KMS-11 (cell line): ENCODE measurements at regions not wholly inside any gene's neighbourhood (a gene's known extent, or its start where the extent isn't known, plus 50 kb on each side); places are given as distances from the start of the nearest gene placed in this dataset.

ENCODE experiments used
- H2AFZ ChIP-seq: fragments of 200-600 bp; sonication (generic); 2 replicates; pipeline ENCODE4 v1.6.1; 2016; ENCODE audit warnings: antibody characterized with exemption, mixed run types, low read depth
- H3K27ac ChIP-seq: fragments of 200-600 bp; sonication (generic); 2 replicates; pipeline ENCODE4 v1.6.1; 2016; ENCODE audit warnings: mild to moderate bottlenecking, mixed run types
- H3K27me3 ChIP-seq: fragments of 200-600 bp; sonication (generic); 2 replicates; pipeline ENCODE4 v1.6.1; 2017; ENCODE audit warnings: mild to moderate bottlenecking, low read depth, mixed run types, moderate library complexity; ENCODE audit not compliant: insufficient read depth
- H3K36me3 ChIP-seq: fragments of 200-600 bp; sonication (generic); 2 replicates; pipeline ENCODE4 v1.6.1; 2017; ENCODE audit warnings: mild to moderate bottlenecking, mixed run types; ENCODE audit not compliant: insufficient read depth
- H3K4me1 ChIP-seq: fragments of 200-600 bp; sonication (generic); 2 replicates; pipeline ENCODE4 v1.6.1; 2016; ENCODE audit warnings: mild to moderate bottlenecking, low read depth, mixed run types; ENCODE audit not compliant: poor library complexity, severe bottlenecking
- H3K4me2 ChIP-seq: fragments of 200-600 bp; sonication (generic); 2 replicates; pipeline ENCODE4 v1.7.0; 2016; ENCODE audit warnings: mild to moderate bottlenecking, mixed run types
- H3K4me3 ChIP-seq: fragments of 200-600 bp; sonication (generic); IDR thresholded peaks from 2 replicates; pipeline ENCODE4 v1.6.1; 2017; ENCODE audit warnings: low read depth, low read length, mixed read lengths; ENCODE audit not compliant: insufficient read depth
- H3K79me2 ChIP-seq: fragments of 200-600 bp; sonication (generic); 2 replicates; pipeline ENCODE4 v1.6.1; 2016; ENCODE audit warnings: low read depth, mixed run types; ENCODE audit not compliant: insufficient read depth
- H3K9ac ChIP-seq: fragments of 200-600 bp; sonication (generic); 2 replicates; pipeline ENCODE4 v1.6.1; 2016; ENCODE audit warnings: mild to moderate bottlenecking, mixed run types
- H4K20me1 ChIP-seq: fragments of 200-600 bp; sonication (generic); 2 replicates; pipeline ENCODE4 v1.6.1; 2016; ENCODE audit warnings: mild to moderate bottlenecking, mixed run types; ENCODE audit not compliant: insufficient read depth
- TF ChIP-seq, protein P1 (sequence below): fragments of 200-600 bp; sonication (generic); conservative IDR thresholded peaks from 2 replicates; pipeline ENCODE4 v1.6.1; 2017; ENCODE audit warnings: low read depth, mild to moderate bottlenecking, antibody characterized with exemption, low read length, moderate library complexity, mixed read lengths

DNA sequence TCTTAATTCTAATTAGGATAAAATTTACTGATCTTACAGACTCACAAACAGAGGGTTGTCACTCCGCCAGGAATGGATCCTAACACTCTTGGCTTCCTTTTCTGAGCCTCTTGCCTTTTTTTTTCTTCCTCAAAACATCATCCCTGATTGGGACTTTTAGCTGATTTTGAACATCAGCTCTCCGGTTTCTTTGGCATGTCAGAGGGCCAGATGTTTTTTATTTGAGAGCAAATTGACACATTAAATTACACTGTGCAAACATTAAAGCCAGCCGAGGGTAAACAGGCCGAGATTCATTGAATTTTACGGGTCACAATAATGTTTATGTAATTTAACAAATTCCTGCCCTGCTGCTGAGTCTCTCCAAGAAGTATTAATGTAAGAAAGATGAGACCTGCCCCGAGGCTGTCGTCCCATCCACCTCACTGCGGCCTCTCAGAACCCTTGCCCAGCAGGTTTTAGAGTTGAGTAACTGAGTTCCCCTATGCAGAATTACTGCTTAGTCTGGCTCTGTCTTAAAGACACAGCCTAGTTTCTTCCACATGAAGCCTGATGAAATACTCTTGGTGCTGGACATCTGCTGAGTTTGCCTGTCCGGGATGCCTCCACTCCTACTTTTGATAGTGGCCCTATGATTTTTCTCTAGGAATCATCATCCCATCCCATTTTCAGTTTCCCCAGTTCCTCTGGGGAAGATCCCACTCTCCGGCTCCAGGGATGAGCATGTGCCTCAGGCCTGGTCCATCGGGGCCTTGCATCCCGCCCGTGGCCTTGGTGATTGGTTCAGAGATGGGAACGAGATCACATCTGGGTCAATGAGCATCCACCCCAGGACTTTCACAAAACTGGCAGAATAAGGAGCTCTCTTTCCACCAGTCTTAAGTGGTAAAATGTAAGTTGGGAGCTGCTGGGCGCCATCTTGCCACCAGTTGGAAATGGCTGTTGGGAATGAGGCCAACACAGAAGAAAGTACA is 226.6 kb upstream of the TLE3 start:
- no peak overlapping the region for H3K9ac ChIP-seq

DNA sequence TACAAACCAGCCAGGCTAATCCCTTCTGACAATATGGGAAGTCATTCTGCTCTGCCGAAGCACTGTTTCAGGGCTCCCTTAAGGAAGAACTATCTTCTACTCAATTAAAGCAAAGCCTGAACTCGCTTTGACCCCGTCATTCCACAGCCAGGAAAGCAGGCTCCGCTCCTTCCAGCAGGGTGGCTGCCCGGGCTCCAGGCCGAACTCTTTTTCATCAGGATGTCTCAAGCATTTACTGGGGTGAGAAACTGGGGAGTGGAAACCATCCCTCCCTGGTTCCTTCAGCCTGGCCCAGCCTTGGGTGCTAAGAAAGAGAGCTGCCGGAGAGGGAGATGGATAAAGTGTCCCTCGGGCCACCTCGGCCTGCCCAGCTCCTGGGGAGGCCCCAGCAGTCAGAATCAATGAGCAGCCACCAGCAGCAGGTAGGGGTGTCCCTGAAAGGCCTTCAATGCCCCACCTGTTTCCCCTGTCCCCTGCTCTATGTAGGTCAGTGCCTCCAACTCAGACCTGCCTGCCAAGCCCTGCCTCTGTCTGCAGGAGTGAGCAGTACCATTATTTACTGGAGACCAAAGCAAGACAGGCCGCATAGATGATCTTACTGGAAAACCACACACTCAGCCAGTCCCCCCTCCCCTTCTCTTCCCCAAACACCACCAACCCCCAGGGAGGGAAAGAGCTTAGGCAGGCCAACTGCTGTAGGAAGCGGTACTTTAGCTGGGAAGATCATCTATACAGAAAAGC is 225.6 kb upstream of the TLE3 start:
- no peaks in the 10 kb centered on the region for H3K27me3 ChIP-seq
- H4K20me1 ChIP-seq, result no peaks in the 10 kb centered on the region
- H3K4me1 ChIP-seq, result peaks cover 13% of the 10 kb centered on the region
- no peak overlapping the region for H3K27ac ChIP-seq
- TF ChIP-seq, protein P1, sequence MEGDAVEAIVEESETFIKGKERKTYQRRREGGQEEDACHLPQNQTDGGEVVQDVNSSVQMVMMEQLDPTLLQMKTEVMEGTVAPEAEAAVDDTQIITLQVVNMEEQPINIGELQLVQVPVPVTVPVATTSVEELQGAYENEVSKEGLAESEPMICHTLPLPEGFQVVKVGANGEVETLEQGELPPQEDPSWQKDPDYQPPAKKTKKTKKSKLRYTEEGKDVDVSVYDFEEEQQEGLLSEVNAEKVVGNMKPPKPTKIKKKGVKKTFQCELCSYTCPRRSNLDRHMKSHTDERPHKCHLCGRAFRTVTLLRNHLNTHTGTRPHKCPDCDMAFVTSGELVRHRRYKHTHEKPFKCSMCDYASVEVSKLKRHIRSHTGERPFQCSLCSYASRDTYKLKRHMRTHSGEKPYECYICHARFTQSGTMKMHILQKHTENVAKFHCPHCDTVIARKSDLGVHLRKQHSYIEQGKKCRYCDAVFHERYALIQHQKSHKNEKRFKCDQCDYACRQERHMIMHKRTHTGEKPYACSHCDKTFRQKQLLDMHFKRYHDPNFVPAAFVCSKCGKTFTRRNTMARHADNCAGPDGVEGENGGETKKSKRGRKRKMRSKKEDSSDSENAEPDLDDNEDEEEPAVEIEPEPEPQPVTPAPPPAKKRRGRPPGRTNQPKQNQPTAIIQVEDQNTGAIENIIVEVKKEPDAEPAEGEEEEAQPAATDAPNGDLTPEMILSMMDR, result no peak
- no peak overlapping the region for H3K4me3 ChIP-seq
- no peak overlapping the region for H3K9ac ChIP-seq
- no peaks in the 10 kb centered on the region for H3K36me3 ChIP-seq
- H2AFZ ChIP-seq, result no peak overlapping the region
- no peak overlapping the region for H3K4me2 ChIP-seq
- no peaks in the 10 kb centered on the region for H3K79me2 ChIP-seq

More for the DNA sequence above, 226.6 kb upstream of the TLE3 start:
- H3K36me3 ChIP-seq, result no peaks in the 10 kb centered on the region
- no peak overlapping the region for H3K4me2 ChIP-seq
- TF ChIP-seq, protein P1, result no peak
- H3K79me2 ChIP-seq, result no peaks in the 10 kb centered on the region
- H4K20me1 ChIP-seq, result no peaks in the 10 kb centered on the region
- no peak overlapping the region for H3K27ac ChIP-seq
- H3K4me1 ChIP-seq, result peaks cover 19% of the 10 kb centered on the region
- H3K4me3 ChIP-seq, result no peak overlapping the region
- H3K27me3 ChIP-seq, result no peaks in the 10 kb centered on the region
- H2AFZ ChIP-seq, result no peak overlapping the region

- no peaks in the 10 kb centered on the region for H3K27me3 ChIP-seq
- H3K9ac ChIP-seq, result no peak overlapping the region
- no peak overlapping the region for H3K27ac ChIP-seq
- H3K4me1 ChIP-seq, result peaks cover 2% of the 10 kb centered on the region
- H2AFZ ChIP-seq, result no peak overlapping the region
- TF ChIP-seq, protein P1, result no peak
- no peaks in the 10 kb centered on the region for H4K20me1 ChIP-seq
- H3K4me3 ChIP-seq, result no peak overlapping the region
- H3K4me2 ChIP-seq, result no peak overlapping the region
- H3K79me2 ChIP-seq, result no peaks in the 10 kb centered on the region
- no peaks in the 10 kb centered on the region for H3K36me3 ChIP-seq
These were observed 224.4 kb upstream of the TLE3 start for GRCh38 chr15:70322051-70322668.

GRCh38 chr15:70321172-70321819 is 223.6 kb upstream of the TLE3 start:
- Histone ChIP-seq H3K79me2 (no peaks in the 10 kb centered on the region), H3K27me3 (no peaks in the 10 kb centered on the region), H3K36me3 (no peaks in the 10 kb centered on the region), H3K4me2 (no peak overlapping the region), H3K4me1 (no peaks in the 10 kb centered on the region), H3K9ac (no peak overlapping the region), H3K4me3 (no peak overlapping the region), H4K20me1 (no peaks in the 10 kb centered on the region), H2AFZ (no peak overlapping the region), H3K27ac (no peak overlapping the region)
- TF ChIP-seq, protein P1, result no peak
